HG03064 (cell line): ENCODE measurements at regions not wholly inside any gene's neighbourhood (a gene's known extent, or its start where the extent isn't known, plus 50 kb on each side); places are given as distances from the start of the nearest gene placed in this dataset.

Experiments
- ATAC-seq: cut with Tn5 transposase; IDR thresholded peaks from one replicate; pipeline ENCODE4 v1.9.1; 2021; ENCODE audit warnings: low read depth; ENCODE audit not compliant: unreplicated experiment

- no peak for ATAC-seq
These were observed 143.3 kb upstream of the GUCY1A1 start for GRCh38 chr4:155523358-155523757.

- ATAC-seq: no peak
These were observed 144.4 kb upstream of the GUCY1A1 start for GRCh38 chr4:155522201-155522600.

- no peak for ATAC-seq
These were observed 144.6 kb upstream of the MAP9 start for GRCh38 chr4:155521382-155521781.

GRCh38 chr4:155515444-155516075 is 138.8 kb upstream of the MAP9 start:
- no peak for ATAC-seq

GRCh38 chr4:155514628-155515027 is 137.9 kb upstream of the MAP9 start:
- ATAC-seq: no peak

GRCh38 chr4:155512817-155513216 is 136.1 kb upstream of the MAP9 start:
- no peak for ATAC-seq

- ATAC-seq: no peak
These were observed 135.3 kb upstream of the MAP9 start for GRCh38 chr4:155512046-155512445.

GRCh38 chr4:155510771-155511170 is 134.0 kb upstream of the MAP9 start:
- no peak for ATAC-seq

GRCh38 chr4:155509555-155509954 is 132.8 kb upstream of the MAP9 start:
- ATAC-seq: no peak

GRCh38 chr4:155506745-155507144 is 130.0 kb upstream of the MAP9 start:
- no peak for ATAC-seq

GRCh38 chr4:155505321-155505720 is 128.6 kb upstream of the MAP9 start:
- ATAC-seq: no peak

- ATAC-seq: no peak
These were observed 120.5 kb upstream of the MAP9 start for GRCh38 chr4:155497306-155497705.

- ATAC-seq: no peak
These were observed 119.5 kb upstream of the MAP9 start for GRCh38 chr4:155496294-155496626.

- ATAC-seq: no peak
These were observed 119.0 kb upstream of the MAP9 start for GRCh38 chr4:155495572-155496293.

GRCh38 chr4:155494037-155494718 is 117.4 kb upstream of the MAP9 start:
- no peak for ATAC-seq

- peak; percentile 73 for ATAC-seq
These were observed 114.8 kb upstream of the MAP9 start for GRCh38 chr4:155491336-155492120.

GRCh38 chr4:155489271-155489670 is 112.5 kb upstream of the MAP9 start:
- no peak for ATAC-seq

- ATAC-seq: no peak
These were observed 111.9 kb upstream of the MAP9 start for GRCh38 chr4:155488691-155489090.

GRCh38 chr4:155487210-155487609 is 110.4 kb upstream of the MAP9 start:
- no peak for ATAC-seq

GRCh38 chr4:155481150-155481549 is 104.4 kb upstream of the MAP9 start:
- ATAC-seq: no peak

- ATAC-seq: no peak
These were observed 103.1 kb upstream of the MAP9 start for GRCh38 chr4:155479835-155480234.
